ENCODE measurements at regions not wholly inside any gene's neighbourhood (a gene's known extent, or its start where the extent isn't known, plus 50 kb on each side); places are given as distances from the start of the nearest gene placed in this dataset.

- intact Hi-C loops (cut with micrococcal nuclease) = no loop called here
- no peaks in the 10 kb centered on the region for H3K27me3 Mint-ChIP-seq (ENCODE audit: insufficient read depth)
- no peaks in the 10 kb centered on the region for H3K36me3 Mint-ChIP-seq (ENCODE audit: low read depth)
- no peak overlapping the region for H3K4me3 Mint-ChIP-seq
- H3K27ac Mint-ChIP-seq = no peak overlapping the region
- DNase-seq (ENCODE audit: low spot score) = no peak
- no peaks in the 10 kb centered on the region for H3K4me1 Mint-ChIP-seq (ENCODE audit: low read depth)
- H3K9me3 Mint-ChIP-seq = peaks cover 5% of the 10 kb centered on the region
These were observed 77.0 kb upstream of the CNTN6 start for GRCh38 chr3:1015826-1016225.

GRCh38 chr3:1017870-1018269 lies 75.0 kb upstream of the CNTN6 start:
- Mint-ChIP-seq H3K27ac (no peak overlapping the region), H3K27me3 (ENCODE audit: insufficient read depth) (no peaks in the 10 kb centered on the region), H3K36me3 (ENCODE audit: low read depth) (no peaks in the 10 kb centered on the region), H3K4me3 (no peak overlapping the region), H3K4me1 (ENCODE audit: low read depth) (no peaks in the 10 kb centered on the region), H3K9me3 (peaks cover 5% of the 10 kb centered on the region)
- intact Hi-C loops (cut with micrococcal nuclease) = no loop called here
- DNase-seq (ENCODE audit: low spot score) = no peak

GRCh38 chr3:1019157-1019556 lies 73.7 kb upstream of the CNTN6 start:
- Mint-ChIP-seq H3K4me1 (ENCODE audit: low read depth) (no peaks in the 10 kb centered on the region), H3K36me3 (ENCODE audit: low read depth) (no peaks in the 10 kb centered on the region)
- DNase-seq (ENCODE audit: low spot score) = no peak

GRCh38 chr3:1026395-1026794 lies 66.4 kb upstream of the CNTN6 start:
- Mint-ChIP-seq H3K36me3 (ENCODE audit: low read depth) (no peaks in the 10 kb centered on the region), H3K27me3 (ENCODE audit: insufficient read depth) (no peaks in the 10 kb centered on the region), H3K4me1 (ENCODE audit: low read depth) (no peaks in the 10 kb centered on the region), H3K27ac (no peak overlapping the region), H3K9me3 (no peaks in the 10 kb centered on the region), H3K4me3 (no peak overlapping the region)
- DNase-seq (ENCODE audit: low spot score) = no peak
- intact Hi-C loops (cut with micrococcal nuclease) = no loop called here

More at GRCh38 chr3:1019157-1019556, 73.7 kb upstream of the CNTN6 start:
- Mint-ChIP-seq H3K9me3 (no peaks in the 10 kb centered on the region), H3K27ac (no peak overlapping the region), H3K27me3 (ENCODE audit: insufficient read depth) (no peaks in the 10 kb centered on the region), H3K4me3 (no peak overlapping the region)
- intact Hi-C loops (cut with micrococcal nuclease) = no loop called here

DNA sequence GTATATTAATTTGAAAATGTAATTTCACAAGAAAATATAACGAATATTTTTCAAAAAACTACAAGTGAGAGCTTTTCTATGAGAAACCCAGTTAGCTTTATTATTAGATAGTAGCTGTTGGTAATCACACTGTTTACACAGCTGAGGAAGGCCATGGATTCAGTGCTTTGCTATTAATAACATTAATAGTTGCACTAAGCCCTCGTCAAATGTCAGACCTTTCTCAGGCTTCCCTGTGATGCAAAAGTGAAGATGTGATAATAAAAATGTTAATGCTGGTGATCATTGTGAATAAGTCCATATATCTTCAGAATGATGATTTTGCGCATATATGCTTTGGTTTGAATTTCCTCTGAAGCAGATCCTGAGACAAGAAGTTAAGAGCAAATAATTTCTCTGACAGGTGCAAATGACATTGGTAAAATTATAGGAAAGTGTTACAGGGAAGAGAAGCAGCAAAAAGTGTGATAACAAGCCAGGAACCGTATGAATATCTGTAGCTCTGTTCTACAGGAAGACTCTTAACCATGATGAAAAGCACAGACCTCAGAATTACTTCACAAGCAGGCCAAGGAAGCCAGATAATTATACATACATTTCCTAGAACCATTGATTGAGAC lies 56.5 kb upstream of the CNTN6 start:
- intact Hi-C loops (cut with micrococcal nuclease) = no loop called here
- H3K9me3 Mint-ChIP-seq = peaks cover 8% of the 10 kb centered on the region
- no peaks in the 10 kb centered on the region for H3K36me3 Mint-ChIP-seq (ENCODE audit: low read depth)
- H3K4me1 Mint-ChIP-seq (ENCODE audit: low read depth) = no peaks in the 10 kb centered on the region
- H3K4me3 Mint-ChIP-seq = no peak overlapping the region
- no peaks in the 10 kb centered on the region for H3K27me3 Mint-ChIP-seq (ENCODE audit: insufficient read depth)
- no peak overlapping the region for H3K27ac Mint-ChIP-seq
- no peak for DNase-seq (ENCODE audit: low spot score)

DNA sequence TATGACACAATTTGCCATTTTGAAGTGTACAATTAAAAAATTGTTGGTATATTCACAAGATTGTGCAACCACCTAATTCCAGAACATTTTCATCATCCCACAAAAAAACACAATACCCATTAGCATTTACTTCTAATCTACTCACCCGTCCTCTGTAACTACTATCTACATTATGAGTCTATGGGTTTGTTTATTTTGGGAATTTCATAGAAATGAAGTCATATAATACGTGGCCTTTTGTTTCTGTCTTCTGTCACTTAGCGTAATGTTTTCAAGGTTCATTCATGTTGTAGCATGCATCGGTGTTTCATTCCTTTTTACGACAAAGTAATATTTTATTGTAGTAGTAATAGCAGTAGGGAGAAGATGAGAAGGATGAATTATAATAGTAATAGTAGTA lies 55.2 kb upstream of the CNTN6 start:
- no peaks in the 10 kb centered on the region for H3K4me1 Mint-ChIP-seq (ENCODE audit: low read depth)

More for the DNA sequence above, 55.2 kb upstream of the CNTN6 start:
- intact Hi-C loops (cut with micrococcal nuclease) = no loop called here
- H3K9me3 Mint-ChIP-seq = peaks cover 12% of the 10 kb centered on the region
- no peak overlapping the region for H3K27ac Mint-ChIP-seq
- no peak overlapping the region for H3K4me3 Mint-ChIP-seq
- H3K27me3 Mint-ChIP-seq (ENCODE audit: insufficient read depth) = no peaks in the 10 kb centered on the region
- no peak for DNase-seq (ENCODE audit: low spot score)
- no peaks in the 10 kb centered on the region for H3K36me3 Mint-ChIP-seq (ENCODE audit: low read depth)

Data from activated T-helper 1 cell treated with anti-CD3 and anti-CD28 coated beads, Interleukin-12 subunit alpha, Interleukin-12 subunit beta, Interleukin-2, Interleukin-4 antibody, amounts not matched to agents 30 ng/mL and 10 ng/mL and 1 ng/mL, durations not matched to agents 14 hours and 24 hours and 36 hours (primary cell).